HG03108 (cell line): ENCODE measurements at regions not wholly inside any gene's neighbourhood (a gene's known extent, or its start where the extent isn't known, plus 50 kb on each side); places are given as distances from the start of the nearest gene placed in this dataset.
A peak's percentile ranks its signal among the peaks of the same experiment; 100 is the strongest.
"Not testable (repeated sequence)": the region's sequence is repeated elsewhere in the genome, so short reads cannot be mapped to it uniquely, and the experiment has no call there.

Source experiments
- ATAC-seq: cut with Tn5 transposase; IDR thresholded peaks from one replicate; pipeline ENCODE4 v1.9.1; 2021; ENCODE audit warnings: moderate library complexity; ENCODE audit not compliant: unreplicated experiment

DNA sequence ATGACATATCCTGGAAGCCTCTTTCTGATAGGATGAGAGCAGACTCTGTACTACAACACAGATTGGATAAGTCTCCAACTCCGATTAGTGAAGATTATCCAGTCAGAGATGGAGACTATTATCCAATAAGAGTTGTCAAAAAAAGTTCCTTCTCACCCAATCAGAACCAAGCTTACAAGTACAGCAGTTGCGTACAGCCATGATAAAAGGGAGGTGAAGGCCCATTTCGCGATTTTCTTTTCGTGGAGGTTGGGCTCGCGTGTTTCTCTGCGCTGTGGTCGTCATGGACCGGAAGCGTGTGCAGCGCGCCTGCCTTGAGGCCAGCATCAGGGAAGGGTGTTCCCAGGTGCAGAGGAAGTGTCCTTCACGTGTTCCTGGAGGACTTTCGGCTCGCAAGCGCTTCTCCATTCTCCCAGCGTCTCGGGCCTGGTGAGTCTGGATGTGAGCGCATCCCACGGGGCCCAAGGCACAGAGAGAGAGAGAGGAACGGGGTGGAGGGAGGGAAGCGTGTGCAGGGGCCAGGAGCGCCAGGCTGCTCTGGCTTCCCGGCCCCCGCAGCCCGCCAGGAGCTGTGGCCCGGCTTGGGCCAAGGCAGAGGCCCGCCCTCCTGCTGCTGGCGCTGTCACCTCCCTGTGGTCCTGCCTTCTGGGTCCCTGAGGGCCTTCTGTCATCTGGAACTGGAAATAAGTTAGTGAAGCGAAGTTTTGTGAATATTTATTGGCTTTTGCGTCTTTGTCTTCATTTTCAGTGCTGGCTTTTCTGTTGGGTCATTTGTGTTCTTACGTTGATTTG, 53.9 kb downstream of the CDRT15L2 start:
- not testable (repeated sequence) for ATAC-seq

DNA sequence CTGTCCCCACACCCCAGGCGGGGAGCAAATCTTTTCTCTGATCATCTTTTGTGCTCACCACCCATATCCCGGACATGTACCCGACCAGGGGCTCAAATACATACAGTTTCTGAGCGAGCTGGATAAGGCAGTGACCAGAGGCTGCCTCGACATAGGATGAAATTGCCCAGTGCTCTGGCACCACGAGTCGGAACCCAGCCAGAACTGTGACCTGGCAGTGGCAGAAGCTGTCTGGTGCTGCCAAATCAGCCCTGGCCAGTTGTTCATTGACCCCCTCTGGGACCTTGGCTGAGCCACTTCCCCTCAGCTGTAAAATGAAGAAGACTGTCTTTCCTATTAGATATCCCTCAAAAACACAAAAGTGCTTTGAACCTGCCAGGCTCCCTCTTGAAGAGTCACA, 60.6 kb downstream of the CDRT15L2 start:
- ATAC-seq: not testable (repeated sequence)

DNA sequence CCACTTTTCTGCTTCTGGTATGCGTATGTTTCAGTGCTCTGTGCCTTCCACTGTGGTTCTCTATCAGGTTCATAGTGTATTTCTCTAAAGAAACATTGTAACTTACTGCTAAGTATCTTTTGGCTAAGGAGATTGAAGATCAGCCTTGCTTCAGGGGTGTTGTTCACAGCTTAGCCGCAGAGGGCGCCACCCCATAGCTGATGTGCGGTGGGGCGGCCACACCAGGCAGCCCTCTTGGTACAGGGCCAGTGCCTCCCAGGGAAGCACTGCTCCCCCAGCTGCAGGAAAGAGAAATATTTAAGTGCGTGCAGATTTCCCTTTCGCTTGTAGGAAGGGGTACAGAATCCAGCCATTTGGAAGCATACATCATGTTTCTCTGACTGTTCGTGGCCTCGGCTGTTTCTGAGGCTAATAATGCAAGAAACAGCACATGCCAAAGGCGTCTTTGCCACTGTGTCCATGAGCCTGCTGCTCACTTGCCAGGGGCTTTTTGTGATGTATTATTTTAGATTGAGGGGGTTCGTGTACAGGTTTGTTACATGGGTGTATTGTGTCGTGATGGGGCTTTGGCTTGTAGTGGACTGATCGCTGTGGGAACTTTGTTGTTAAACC, 67.2 kb downstream of the CDRT15L2 start:
- not testable (repeated sequence) for ATAC-seq

DNA sequence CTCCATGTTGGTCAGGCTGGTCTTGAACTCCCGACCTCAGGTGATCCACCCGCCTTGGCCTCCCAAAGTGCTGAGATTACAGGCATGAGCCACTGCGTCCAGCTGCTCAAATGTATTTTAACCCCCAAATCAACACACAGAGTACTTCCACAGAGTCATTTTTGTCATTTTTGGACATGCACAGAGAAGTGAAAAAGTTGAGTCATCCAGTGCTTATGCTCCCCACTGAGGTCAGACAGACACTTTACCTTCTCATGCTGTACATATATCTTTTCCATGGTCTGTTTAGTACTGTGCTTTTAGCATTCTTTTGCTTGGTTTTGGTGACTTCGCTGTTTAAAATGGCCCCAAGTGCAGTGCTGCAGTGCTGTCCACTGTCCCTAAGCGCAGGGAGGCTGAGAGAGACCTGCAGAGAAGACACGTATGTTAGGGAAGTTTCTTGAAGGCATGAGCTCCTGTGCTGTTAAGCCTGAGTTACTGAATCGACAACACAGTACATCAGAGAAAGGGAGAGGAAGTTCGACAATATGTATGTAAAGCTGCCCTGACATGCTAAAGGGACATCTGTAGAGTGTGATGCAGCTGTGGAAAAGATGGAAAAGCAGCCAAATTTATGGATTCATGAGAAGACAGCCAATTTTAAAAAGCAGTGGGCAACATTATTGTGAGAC, 69.7 kb downstream of the CDRT15L2 start:
- ATAC-seq: peak; percentile 81

DNA sequence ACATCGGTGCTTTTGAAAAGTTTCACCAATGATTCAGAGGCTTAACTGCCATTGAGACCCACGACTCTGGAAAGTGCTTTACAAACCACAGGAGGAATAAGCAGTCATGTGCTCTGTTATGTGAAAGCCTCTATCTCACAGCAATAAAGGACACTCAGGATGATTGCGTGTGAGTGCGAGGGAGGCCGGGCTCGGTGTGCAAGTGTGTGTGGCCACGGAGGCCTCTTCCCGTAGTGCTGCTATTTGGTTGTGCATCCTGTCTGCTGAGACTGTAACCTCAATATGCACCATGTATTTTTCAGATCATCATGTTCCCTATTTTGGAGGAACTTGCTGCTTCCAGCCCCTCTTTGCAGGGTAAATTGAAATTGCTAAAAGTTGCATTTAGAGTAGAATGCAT, 71.5 kb downstream of the CDRT15L2 start:
- not testable (repeated sequence) for ATAC-seq

DNA sequence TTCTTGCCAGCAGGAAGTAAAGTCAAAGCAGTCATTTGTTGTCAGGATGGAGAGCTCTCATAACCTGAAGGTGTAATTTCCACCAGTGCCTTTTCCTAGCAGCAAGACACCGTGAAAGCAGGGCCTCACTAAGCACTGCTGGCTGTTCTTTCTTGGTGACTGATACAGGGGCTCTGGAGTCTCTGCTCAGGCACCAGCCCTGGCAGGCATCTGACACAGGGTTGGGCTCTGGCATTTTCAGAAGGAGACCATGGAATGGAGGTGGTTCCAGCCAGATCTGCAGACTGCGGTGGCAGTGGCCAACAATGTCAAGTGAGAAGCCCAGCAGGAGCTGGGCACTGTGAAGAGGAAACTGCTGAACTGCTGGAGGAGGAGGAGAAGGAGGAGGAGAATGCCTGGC, 72.2 kb downstream of the CDRT15L2 start:
- not testable (repeated sequence) for ATAC-seq

DNA sequence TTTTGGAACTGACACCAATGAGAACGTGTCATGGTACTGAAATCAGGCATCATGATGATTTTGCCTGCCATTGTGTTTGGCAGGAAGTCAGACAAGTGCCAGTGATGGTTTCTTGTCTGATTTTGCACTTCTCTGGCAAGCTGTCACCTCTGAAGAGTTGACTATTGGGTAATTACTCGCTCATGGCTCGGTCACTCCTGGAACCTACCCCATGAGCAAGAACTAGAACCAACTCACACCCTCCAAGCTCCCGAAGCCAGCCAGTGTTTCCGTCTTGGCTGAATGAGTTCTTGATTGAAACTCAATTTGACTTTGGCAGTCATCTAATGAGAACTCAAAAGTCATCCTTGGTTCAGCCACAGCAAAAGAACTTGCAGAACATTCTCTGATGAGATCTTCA, 73.9 kb downstream of the CDRT15L2 start:
- ATAC-seq: not testable (repeated sequence)

DNA sequence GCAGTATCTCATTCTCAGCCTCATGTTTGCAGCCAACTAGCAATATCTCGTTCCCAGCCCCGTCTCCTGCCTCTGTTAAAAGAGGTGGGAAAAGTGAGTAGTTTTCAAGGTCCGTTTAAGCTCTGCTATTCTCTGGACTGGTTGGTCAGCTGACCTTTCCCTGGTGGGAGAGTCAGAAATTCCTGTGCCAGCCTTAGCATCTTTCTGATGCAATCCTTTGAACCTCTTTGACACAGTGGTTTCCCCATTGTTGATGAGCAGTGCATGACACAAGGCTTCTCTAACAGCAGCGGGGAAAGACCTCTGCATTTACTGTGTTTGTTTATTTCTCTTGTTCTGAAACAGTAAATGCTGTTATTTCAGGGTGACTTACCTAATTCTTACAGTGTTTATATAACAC, 74.6 kb downstream of the CDRT15L2 start:
- not testable (repeated sequence) for ATAC-seq

DNA sequence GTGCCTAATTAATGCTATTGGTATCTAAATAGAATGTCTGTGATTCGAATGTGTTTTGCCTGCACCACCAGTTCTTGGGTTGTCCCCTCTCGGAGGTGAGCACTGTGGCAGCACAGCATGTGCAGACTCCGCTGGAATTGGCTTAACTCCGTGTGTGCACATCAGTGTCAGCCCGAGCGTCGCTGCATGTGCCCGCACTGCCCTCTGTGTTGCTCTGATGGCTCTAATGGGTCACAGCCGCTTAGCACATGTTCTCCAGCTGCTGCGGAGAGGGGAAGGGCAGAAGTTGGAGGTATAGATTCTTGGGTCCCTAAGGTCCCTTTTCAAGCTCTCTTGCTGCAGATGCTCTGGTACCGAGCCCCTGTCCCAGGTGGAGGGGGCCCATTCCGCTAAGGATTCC, 75.1 kb downstream of the CDRT15L2 start:
- ATAC-seq: not testable (repeated sequence)

DNA sequence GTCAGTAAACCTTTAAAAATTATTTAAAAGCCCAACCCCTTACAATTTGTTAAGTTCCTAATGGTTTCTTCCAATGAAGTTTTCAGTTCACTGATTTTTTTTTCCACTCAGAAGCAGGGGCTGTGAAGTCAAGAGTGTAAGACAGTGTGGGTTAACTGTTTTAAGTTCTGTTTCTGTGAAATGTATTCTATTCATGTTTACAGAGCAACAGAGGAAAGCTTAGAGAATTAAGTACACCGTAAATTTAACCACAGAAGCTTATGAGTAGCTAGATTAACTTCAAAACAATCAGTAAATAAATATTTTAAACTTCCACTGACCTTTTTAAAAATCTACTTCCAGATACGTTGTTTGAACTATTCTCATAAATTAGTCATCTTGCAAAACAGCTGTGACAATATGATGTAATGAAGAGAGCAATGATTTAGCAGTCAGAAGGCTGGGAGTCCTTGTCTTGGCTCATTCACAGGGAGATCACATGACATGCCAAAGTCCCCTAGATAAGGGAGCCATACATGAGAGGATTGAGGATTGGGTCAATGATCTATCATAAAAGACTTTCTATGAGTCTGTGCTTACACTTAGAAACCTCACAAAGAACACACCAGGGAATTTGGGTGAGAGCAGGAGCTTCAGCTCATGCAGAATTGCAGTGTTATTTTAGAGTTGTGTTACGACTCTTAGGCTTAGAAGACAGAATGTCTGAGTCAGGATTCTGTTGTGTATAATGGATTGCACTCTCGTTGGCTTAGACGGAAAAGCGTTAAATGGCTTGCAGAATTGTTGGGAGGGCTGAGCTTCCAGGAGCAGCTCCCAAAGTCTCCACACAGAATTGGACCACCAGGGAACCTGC, 85.8 kb downstream of the CDRT15L2 start:
- not testable (repeated sequence) for ATAC-seq

DNA sequence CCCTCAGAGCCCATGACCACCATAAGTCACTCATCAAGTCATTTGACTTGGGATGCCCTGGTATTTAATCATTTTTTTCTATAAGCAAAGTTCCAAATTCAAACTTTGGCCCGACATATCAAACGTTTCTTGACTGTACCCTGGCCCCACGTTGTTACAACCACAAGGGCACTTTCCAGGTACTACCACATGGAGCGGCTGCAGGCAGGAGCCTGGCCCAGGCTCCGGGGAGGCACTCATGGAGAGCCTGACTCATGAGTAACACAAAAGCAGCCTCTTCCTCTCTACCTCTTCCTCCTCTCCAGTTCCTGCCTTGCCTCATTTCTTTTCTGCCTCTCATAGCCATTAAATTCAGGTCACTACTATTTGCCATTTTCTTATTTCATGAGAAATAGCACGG, 87.2 kb downstream of the CDRT15L2 start:
- not testable (repeated sequence) for ATAC-seq

DNA sequence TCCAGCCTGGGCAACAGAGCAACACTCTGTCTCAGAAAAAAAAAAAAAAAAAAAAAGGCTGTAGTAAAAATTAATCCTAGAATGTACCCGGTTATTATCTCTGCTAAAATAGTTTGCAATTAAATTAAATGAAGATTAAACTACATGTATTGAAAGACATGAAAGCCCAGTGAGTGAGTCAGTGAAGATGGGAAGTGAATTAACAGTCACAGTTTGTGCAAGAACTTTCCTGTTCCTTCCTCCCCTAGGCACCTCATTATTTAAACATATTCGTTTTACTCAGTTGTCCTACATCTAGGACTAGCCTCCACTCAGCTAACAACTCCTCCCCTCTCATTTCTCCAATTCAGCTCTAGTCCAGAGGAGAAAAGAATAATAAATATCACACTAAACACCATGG, 88.2 kb downstream of the CDRT15L2 start:
- ATAC-seq: not testable (repeated sequence)

DNA sequence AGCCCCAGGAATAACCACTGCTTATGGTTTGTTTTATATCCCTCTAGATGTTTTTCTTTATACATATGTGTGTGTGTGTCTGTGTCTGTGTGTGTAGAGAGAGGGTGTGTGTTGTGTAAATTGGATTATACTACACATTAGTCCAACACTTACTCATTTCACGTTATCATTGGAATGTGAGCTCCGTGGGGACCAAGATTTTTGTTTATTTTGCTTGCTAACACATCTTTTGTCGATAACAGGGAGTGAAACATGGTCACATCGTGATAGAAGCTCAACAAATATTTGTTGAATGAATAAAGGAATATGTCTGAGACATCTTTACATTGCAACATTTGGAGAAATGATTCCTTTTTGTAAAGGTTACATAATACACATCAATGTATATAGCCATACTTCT, 88.8 kb downstream of the CDRT15L2 start:
- ATAC-seq: not testable (repeated sequence)

DNA sequence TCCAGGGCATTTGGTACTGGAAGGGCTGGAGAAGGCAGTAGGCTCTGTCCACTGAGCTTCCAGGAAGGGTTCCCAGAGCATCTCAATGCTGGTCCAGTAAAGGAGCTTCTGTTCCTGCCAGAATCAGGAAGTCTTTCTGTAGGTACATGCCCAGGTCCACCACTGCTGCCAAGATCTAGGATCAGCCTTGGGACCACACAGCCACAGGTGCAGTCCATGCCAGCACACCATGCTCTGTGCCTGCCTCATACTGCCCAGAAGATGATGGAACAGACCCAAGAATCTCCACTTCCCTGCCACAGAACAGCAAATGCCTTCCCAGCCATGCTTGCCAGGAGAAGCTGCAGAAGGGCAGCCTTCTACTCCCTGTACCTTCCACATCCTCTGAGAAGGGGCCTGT, 89.3 kb downstream of the CDRT15L2 start:
- ATAC-seq: not testable (repeated sequence)

DNA sequence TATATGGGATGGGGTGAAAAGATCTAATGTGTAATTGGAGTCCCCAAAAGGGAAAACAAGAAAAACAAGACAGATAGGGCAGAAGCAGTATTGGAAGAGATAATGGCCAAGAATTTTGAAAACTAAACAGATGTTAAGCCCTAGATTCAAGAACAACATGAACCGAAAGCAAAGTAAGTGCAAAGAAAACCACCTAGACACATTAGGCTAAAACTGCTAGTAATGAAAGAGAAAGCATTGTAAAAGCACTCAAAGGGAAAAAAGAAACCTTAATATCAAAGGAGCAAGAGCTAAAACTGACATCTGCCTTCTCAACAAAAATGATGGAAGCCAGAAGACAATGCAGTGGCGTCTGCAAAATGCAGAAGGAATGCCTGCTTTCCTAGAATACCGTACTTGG, 91.0 kb downstream of the CDRT15L2 start:
- not testable (repeated sequence) for ATAC-seq

DNA sequence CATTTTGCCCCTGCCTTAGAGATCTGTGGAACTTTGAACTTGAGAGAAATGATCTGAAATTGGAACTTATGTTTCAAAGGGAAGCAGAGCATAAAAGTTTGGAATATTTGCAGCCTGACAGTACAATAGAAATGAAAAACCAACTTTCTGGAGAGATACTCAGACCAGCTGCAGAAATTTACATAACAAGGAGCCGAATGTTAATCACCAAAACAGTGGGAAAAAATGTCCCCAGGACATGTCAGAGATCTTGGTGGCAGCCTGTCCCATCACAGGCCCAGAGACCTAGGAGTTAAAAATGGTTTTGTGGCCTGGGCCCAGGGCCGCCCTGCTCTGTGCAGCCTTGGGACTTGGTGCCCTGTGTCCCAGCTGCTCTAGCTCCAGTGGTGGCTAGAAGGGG, 94.8 kb downstream of the CDRT15L2 start:
- ATAC-seq: not testable (repeated sequence)

DNA sequence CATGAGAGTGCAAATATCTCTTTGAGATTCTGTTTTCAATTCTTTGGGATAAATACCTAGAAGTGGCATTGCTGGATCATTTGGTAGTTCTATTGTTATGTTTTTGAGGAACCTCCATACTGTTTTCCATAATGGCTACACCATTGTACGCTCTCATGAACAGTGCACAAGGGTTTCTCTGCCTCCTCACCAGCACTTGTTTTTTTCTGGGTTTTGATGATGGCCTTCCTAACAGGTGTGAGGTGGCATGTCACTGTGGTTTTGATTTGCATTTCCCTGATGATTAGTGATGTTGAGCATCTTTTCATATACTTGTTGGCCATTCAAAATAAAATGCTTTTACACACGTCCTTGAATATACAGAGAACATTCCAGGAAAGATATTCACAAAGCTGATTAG, 96.2 kb downstream of the CDRT15L2 start:
- ATAC-seq: not testable (repeated sequence)

DNA sequence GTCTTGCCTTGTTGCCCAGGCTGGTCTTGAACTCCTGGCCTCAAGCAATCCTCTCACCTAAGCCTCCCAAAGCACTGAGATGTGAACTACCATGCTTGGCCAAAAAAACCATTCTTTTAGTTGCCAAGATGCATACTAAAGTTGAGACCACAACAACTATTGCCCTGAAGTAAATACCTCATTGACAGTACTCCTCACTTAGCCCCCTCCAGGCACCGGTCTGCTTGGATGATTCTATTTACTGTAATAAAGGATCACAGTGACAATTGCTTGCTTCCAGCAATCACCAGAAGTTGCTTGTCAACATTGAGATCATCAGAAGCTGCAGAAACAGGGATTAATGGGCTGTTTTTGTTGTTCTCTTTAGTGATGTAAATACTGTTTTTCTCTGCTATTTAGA, 97.1 kb downstream of the CDRT15L2 start:
- not testable (repeated sequence) for ATAC-seq

DNA sequence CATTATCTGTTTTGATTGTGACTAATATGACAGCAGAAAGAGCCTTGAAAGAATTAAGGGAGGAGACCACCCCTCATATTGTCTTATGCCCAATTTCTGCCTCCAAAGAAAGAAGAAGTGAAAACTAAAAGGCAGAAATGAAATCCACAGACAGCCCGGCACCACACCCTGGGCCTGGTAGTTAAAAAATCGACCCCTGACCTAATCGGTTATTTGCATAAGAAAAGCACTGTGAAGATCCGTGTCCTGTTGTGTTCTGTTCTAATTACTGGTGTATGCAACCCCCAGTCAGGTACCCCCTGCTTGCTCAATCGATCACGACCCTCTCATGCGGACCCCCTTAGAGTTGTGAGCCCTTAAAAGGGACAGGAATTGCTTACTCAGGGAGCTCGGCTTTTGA, 97.9 kb downstream of the CDRT15L2 start:
- ATAC-seq: not testable (repeated sequence)

DNA sequence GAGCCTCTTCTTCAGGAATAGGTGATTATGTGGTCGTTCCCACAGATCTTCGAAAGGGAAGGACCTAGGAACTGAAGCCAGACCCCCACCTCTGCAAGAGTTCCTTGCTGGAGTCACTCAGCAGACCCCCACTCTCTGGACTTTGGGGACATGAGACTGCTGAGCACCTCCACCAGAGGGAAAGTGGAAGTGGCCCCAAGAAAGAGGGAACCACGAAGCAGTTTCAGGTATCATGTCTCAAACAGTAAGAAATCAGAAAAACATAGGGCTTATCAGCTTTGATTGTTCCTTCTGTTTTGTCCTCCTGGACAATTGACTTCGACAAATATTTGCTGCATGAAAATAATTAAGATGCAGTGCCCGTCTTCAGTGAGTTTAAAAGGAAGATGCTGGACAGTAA, 98.9 kb downstream of the CDRT15L2 start:
- not testable (repeated sequence) for ATAC-seq
